ENCODE measurements at regions not wholly inside any gene's neighbourhood (a gene's known extent, or its start where the extent isn't known, plus 50 kb on each side); places are given as distances from the start of the nearest gene placed in this dataset.

GRCh38 chr5:27462936-27463335 lies 424.6 kb upstream of the CDH9 start:
- TF ChIP-seq CTCF (IDR thresholded peaks at IDR 0.05), result no peak
- no peak for TF ChIP-seq POLR2A (IDR thresholded peaks at IDR 0.05)

Measured in Peyer's patch (tissue), 4 donors.